ENCODE measurements at regions not wholly inside any gene's neighbourhood (a gene's known extent, or its start where the extent isn't known, plus 50 kb on each side); places are given as distances from the start of the nearest gene placed in this dataset.

GRCh38 chr12:77407931-77408330 lies 342.6 kb upstream of the E2F7 start:
- Histone ChIP-seq H3K9ac (ENCODE audit: extremely low read depth, low read length, poor library complexity, severe bottlenecking) (no peak overlapping the region), H3K27ac (ENCODE audit: low read depth, low read length) (no peak overlapping the region), H3K9me3 (ENCODE audit: control insufficient read depth, low read length) (no peaks in the 10 kb centered on the region), H3K4me3 (ENCODE audit: low read length) (no peak overlapping the region), H3K4me1 (ENCODE audit: control insufficient read depth, insufficient read depth, low read length) (no peaks in the 10 kb centered on the region), H3K27me3 (ENCODE audit: control insufficient read depth, insufficient read depth, low read length, poor library complexity, severe bottlenecking) (no peaks in the 10 kb centered on the region), H3K36me3 (ENCODE audit: control insufficient read depth, insufficient read depth, low read length) (no peaks in the 10 kb centered on the region)
- Mint-ChIP-seq H3K4me1 (no peaks in the 10 kb centered on the region), H3K9me3 (no peaks in the 10 kb centered on the region), H3K4me3 (no peak overlapping the region), H3K27ac (no peak overlapping the region), H3K27me3 (ENCODE audit: insufficient read depth) (no peaks in the 10 kb centered on the region), H3K36me3 (ENCODE audit: low read depth) (no peaks in the 10 kb centered on the region)
- no peak for DNase-seq
- WGBS, 2 experiments (ENCODE audit: insufficient coverage in 1 of 2, insufficient read length in 1 of 2), result 94 to 100% methylated on average over 1 of the region's 1 CpG
- TF ChIP-seq CTCF (conservative IDR thresholded peaks at IDR 0.05), result no peak

GRCh38 chr12:77406219-77406905 lies 341.0 kb upstream of the E2F7 start:
- Histone ChIP-seq H3K9me3 (ENCODE audit: control insufficient read depth, low read length) (no peaks in the 10 kb centered on the region), H3K9ac (ENCODE audit: extremely low read depth, low read length, poor library complexity, severe bottlenecking) (no peak overlapping the region), H3K4me3 (ENCODE audit: low read length) (no peak overlapping the region), H3K27ac (ENCODE audit: low read depth, low read length) (no peak overlapping the region), H3K36me3 (ENCODE audit: control insufficient read depth, insufficient read depth, low read length) (no peaks in the 10 kb centered on the region), H3K4me1 (ENCODE audit: control insufficient read depth, insufficient read depth, low read length) (no peaks in the 10 kb centered on the region), H3K27me3 (ENCODE audit: control insufficient read depth, insufficient read depth, low read length, poor library complexity, severe bottlenecking) (no peaks in the 10 kb centered on the region)
- no peak overlapping the region for H3K4me3 Mint-ChIP-seq
- no peaks in the 10 kb centered on the region for H3K27me3 Mint-ChIP-seq (ENCODE audit: insufficient read depth)
- H3K27ac Mint-ChIP-seq, result no peak overlapping the region
- H3K36me3 Mint-ChIP-seq (ENCODE audit: low read depth), result no peaks in the 10 kb centered on the region
- H3K9me3 Mint-ChIP-seq, result no peaks in the 10 kb centered on the region
- no peak for DNase-seq
- TF ChIP-seq CTCF (conservative IDR thresholded peaks at IDR 0.05), result no peak
- H3K4me1 Mint-ChIP-seq, result no peaks in the 10 kb centered on the region
- WGBS, 2 experiments (ENCODE audit: insufficient coverage in 1 of 2, insufficient read length in 1 of 2), result 90 to 92% methylated on average over 4 of the region's 4 CpGs

GRCh38 chr12:77402716-77403115 lies 337.3 kb upstream of the E2F7 start:
- DNase-seq, result no peak
- Mint-ChIP-seq H3K36me3 (ENCODE audit: low read depth) (no peaks in the 10 kb centered on the region), H3K9me3 (no peaks in the 10 kb centered on the region), H3K4me1 (no peaks in the 10 kb centered on the region), H3K27me3 (ENCODE audit: insufficient read depth) (no peaks in the 10 kb centered on the region), H3K4me3 (no peak overlapping the region), H3K27ac (no peak overlapping the region)
- Histone ChIP-seq H3K36me3 (ENCODE audit: control insufficient read depth, insufficient read depth, low read length) (no peaks in the 10 kb centered on the region), H3K4me3 (ENCODE audit: low read length) (no peak overlapping the region), H3K27ac (ENCODE audit: low read depth, low read length) (no peak overlapping the region), H3K9ac (ENCODE audit: extremely low read depth, low read length, poor library complexity, severe bottlenecking) (no peak overlapping the region), H3K4me1 (ENCODE audit: control insufficient read depth, insufficient read depth, low read length) (no peaks in the 10 kb centered on the region), H3K9me3 (ENCODE audit: control insufficient read depth, low read length) (no peaks in the 10 kb centered on the region), H3K27me3 (ENCODE audit: control insufficient read depth, insufficient read depth, low read length, poor library complexity, severe bottlenecking) (no peaks in the 10 kb centered on the region)
- 100% methylated on average over 1 of the region's 1 CpG; no CpG with 5 or more reads in 1 of the 2 experiments for WGBS, 2 experiments (ENCODE audit: insufficient coverage in 1 of 2, insufficient read length in 1 of 2)
- TF ChIP-seq CTCF (conservative IDR thresholded peaks at IDR 0.05), result no peak
